Superior temporal gyrus (tissue), 1 donor: ENCODE measurements at regions not wholly inside any gene's neighbourhood (a gene's known extent, or its start where the extent isn't known, plus 50 kb on each side); places are given as distances from the start of the nearest gene placed in this dataset.

Experiments
- DNase-seq: peaks from one replicate; pipeline ENCODE4 v3.0.0-alpha.2; 2016; ENCODE audit errors: extremely low spot score

GRCh38 chr3:82287562-82287961 is 526.1 kb upstream of the GBE1 start:
- no peak for DNase-seq

GRCh38 chr3:82281205-82281604 is 519.8 kb upstream of the GBE1 start:
- no peak for DNase-seq

- DNase-seq, result no peak
Observed at GRCh38 chr3:82276992-82277391, 515.5 kb upstream of the GBE1 start.

GRCh38 chr3:82274897-82275296 is 513.5 kb upstream of the GBE1 start:
- DNase-seq, result no peak

- DNase-seq, result no peak
Observed at GRCh38 chr3:82265747-82266146, 504.3 kb upstream of the GBE1 start.

GRCh38 chr3:82262193-82262592 is 500.7 kb upstream of the GBE1 start:
- DNase-seq, result no peak

GRCh38 chr3:82261637-82262036 is 500.2 kb upstream of the GBE1 start:
- DNase-seq, result no peak

- no peak for DNase-seq
Observed at GRCh38 chr3:82261013-82261412, 499.6 kb upstream of the GBE1 start.

- DNase-seq, result no peak
Observed at GRCh38 chr3:82259994-82260393, 498.5 kb upstream of the GBE1 start.

GRCh38 chr3:82240322-82240721 is 478.9 kb upstream of the GBE1 start:
- no peak for DNase-seq

- no peak for DNase-seq
Observed at GRCh38 chr3:82236257-82236656, 474.8 kb upstream of the GBE1 start.

- DNase-seq, result no peak
Observed at GRCh38 chr3:82229397-82229796, 468.0 kb upstream of the GBE1 start.

- DNase-seq, result no peak
Observed at GRCh38 chr3:82224661-82225060, 463.2 kb upstream of the GBE1 start.

GRCh38 chr3:82222401-82222800 is 461.0 kb upstream of the GBE1 start:
- DNase-seq, result no peak

GRCh38 chr3:82217571-82217970 is 456.1 kb upstream of the GBE1 start:
- no peak for DNase-seq

- DNase-seq, result no peak
Observed at GRCh38 chr3:82208002-82208710, 446.7 kb upstream of the GBE1 start.

GRCh38 chr3:82202269-82202668 is 440.8 kb upstream of the GBE1 start:
- DNase-seq, result no peak

- no peak for DNase-seq
Observed at GRCh38 chr3:82201316-82201715, 439.9 kb upstream of the GBE1 start.

- no peak for DNase-seq
Observed at GRCh38 chr3:82198009-82198408, 436.6 kb upstream of the GBE1 start.

- DNase-seq, result no peak
Observed at GRCh38 chr3:82196645-82197044, 435.2 kb upstream of the GBE1 start.

GRCh38 chr3:82194870-82195269 is 433.4 kb upstream of the GBE1 start:
- DNase-seq, result no peak

GRCh38 chr3:82186017-82186416 is 424.6 kb upstream of the GBE1 start:
- no peak for DNase-seq

GRCh38 chr3:82179291-82179690 is 417.8 kb upstream of the GBE1 start:
- DNase-seq, result no peak

- DNase-seq, result no peak
Observed at GRCh38 chr3:82178291-82178690, 416.8 kb upstream of the GBE1 start.
